GM21723 (cell line): ENCODE measurements at regions not wholly inside any gene's neighbourhood (a gene's known extent, or its start where the extent isn't known, plus 50 kb on each side); places are given as distances from the start of the nearest gene placed in this dataset.
"Not testable (repeated sequence)": the region's sequence is repeated elsewhere in the genome, so short reads cannot be mapped to it uniquely, and the experiment has no call there.

Experiments used
- ATAC-seq: cut with Tn5 transposase; IDR thresholded peaks from one replicate; pipeline ENCODE4 v1.9.1; 2021; ENCODE audit warnings: mild to moderate bottlenecking, moderate library complexity; ENCODE audit not compliant: unreplicated experiment

DNA sequence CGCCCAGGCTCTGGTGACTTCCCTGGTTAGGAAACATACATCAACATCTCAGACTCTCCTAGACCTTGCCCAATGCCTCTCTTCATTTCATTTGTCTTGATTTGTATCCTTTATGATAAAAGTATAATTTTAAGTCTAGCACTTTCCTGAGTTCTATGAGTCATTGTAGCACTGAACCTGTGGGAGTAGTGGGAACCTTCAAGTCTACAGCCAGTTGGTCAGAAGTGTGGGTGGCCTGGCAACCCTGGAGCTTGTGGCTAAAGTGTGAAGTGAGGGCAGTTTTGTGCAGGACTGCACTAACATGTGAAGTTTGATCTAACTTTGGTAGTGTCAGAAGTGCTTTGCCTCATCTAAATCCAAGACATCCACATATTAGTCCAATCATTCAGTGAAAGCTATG lies 259.3 kb upstream of the IGFBP7 start:
- no peak for ATAC-seq

DNA sequence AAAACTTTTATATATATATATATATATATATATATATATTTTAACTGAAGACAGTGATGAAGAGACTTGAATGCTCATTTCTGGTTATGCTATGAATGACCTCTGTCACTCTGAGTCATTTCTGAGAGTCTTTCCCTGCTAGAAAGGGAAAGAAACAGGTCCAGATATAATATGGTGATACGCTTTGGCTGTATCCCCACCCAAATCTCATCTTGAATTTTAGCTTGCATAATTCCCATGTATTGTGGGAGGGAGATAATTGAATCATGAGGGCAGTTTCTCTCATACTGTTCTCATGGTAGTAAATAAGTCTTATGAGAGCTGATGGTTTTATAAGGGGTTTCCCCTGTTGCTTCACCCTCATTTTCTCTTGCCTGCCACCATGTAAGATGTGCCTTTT lies 254.1 kb upstream of the IGFBP7 start:
- no peak for ATAC-seq

DNA sequence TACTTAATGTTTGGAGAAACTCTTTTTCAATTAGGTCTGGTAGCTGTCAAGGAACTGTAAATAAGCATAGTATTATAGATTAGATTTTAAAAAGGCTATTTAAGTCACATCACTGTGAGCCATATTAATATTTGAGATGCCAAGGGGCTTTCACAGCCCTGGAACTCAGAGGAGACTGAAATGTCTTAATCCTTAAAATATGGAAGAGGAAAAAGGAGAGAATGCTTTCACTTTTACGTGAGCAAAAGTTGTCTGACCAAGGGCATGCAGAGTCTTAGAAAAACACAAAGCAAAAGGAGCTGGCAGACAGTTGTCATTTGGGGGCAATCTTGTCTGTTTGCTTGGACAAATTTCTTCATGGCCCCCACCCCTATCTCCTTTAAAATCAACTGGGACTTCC lies 253.2 kb upstream of the IGFBP7 start:
- no peak for ATAC-seq

DNA sequence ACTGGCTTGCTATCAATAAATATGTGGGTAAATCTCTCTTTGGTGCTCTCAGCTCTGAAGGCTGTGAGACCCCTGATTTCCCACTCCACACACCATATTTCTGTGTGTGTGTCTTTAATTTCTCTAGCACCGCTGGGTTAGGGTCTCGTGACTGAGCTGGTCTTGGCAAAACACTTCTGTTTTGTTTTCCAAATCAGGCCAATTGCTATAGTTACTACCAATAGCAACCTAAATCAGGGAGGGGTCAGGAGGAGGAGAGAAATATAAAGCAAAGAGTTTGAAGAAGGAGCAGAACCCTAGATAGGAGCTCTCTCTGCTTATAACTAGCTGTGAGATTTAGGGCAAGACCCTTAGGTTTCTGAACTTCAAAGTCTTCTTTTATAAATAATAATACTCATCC lies 250.5 kb upstream of the IGFBP7 start:
- ATAC-seq = no peak

DNA sequence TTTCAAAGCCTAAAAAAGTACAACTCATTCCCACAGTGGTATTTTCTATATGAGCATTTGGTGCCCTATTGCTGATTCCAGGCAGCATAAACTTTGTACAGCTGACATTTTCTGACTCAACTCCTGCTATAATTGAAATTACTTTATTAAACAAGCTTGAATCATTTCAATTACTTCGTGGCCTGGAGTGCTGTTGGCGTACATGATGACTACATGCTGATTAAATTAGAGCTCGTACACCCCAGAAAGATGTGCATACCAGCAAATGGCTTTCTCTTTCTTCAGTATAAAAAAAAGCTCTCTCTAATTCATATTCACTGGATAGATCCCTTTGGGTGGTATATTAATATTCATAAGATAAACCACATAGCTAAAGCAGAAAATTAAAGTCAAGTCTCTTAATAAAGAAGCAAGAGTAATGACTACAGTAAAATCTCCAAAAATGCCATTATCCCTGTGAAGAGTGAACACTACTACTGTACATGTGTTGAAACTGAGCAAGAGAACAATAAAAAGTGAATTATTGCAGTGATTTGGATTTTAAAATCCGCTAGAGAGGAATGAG lies 245.0 kb upstream of the IGFBP7 start:
- ATAC-seq = no peak

DNA sequence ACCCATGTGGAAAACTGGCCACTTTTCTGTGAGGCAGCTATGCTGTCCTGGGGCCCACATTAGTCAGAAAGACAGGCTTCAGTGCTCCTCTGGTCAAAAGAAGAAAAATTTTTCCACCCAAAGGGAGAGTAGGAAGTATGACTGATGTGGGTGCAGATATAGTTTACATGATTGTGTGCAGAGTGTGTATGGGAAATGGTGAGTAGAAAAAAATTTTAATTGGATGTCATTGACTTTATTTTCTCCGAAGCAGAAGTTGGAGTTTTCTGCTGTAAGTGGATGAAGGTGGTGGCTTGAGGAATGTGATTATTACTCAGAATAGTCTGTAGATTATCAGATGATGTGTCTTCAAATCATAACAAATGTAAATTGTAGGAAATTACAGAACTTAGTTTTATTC lies 241.5 kb upstream of the IGFBP7 start:
- ATAC-seq = no peak

DNA sequence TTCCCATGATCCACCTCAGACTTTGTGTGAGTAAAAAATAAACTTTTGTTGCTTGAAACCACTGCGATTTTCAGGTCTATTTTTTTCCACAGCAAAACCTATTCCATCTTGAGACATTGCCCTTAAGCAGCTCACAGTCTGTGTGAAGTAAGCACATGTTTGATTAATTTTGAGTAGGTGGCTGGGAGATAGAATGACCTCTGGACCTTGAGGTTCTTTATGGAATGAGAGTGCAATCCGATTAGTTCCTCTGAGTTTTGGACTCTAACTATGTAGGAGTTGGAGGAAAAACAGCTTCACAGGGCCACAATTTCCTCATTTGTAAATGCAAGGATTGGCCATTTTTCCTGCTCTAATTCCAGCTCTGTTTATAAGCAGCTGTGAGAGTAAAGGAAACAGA lies 234.1 kb upstream of the IGFBP7 start:
- no peak for ATAC-seq

DNA sequence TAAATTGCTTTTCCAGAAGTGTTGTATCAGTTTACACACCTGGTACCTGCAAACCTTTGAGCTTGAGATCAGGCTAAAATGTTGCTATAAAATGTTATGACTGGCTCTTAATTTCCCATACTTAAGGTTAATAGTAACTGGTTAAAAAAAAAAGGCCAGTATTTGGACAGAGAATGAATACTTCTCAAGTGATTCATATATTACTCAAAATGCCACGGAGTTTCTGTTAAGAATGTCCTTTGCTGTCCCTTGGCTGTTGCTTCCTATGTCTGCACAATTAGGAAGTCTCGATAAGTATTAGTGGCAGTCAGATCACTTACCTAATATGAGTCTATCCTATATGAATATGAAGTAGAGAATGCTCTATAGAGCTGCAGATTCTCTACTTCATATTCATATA lies 232.2 kb upstream of the IGFBP7 start:
- no peak for ATAC-seq

DNA sequence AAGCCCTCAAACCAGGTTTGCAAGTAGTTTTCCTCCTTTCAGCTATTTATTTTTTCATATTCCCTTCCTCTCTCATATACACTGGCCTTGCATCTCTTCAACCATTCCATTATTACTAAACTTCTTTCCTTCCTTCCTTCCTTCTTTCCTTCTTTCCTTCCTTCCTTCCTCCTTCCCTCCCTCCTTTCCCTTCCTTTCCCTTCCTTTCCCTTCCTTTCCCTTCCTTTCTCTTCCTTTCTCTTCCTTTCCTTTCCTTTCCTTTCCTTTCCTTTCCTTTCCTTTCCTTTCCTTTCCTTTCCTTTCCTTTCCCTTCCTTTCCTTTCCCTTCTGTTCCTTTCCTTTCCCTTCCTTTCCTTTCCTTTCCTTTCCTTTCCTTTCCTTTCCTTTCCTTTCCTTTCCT lies 228.7 kb upstream of the IGFBP7 start:
- ATAC-seq = not testable (repeated sequence)

DNA sequence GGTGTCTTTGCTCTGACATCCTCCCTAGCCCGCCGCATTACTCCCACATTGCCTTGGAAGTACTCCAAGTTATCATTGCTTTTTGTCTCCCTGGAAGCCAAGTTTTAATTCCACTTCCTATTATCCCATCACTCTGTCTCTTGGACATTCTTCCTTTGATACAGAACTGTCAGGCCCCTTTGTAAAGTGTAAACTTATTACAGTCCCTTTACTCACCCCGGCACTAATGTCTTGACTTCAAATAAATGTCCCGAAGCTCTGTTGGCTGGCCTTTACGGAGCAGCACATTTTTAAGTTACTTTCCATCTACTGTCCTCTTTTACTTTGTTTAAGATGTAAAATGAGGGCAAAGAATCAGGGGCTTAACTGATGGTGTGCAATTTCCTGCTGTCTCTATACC lies 223.5 kb upstream of the IGFBP7 start:
- no peak for ATAC-seq

DNA sequence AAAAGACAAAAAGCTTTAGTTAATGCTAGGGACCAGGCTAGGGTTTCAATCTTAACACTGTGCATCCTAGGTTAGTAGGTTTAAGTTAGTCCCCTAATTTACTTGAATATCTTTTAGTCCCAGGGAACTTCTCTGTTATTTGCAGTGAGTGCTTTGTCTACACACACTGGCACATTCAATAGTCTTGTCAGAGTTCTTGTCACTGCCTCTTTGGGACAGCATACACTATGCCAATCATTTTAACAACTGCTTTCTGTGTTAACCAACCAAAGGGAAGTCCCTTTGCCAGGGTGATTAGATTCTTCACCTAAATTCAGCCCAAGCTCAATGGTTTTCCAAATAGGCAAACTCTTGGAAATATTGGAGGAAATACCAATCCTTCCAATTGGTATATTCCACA lies 221.8 kb upstream of the IGFBP7 start:
- ATAC-seq = no peak

DNA sequence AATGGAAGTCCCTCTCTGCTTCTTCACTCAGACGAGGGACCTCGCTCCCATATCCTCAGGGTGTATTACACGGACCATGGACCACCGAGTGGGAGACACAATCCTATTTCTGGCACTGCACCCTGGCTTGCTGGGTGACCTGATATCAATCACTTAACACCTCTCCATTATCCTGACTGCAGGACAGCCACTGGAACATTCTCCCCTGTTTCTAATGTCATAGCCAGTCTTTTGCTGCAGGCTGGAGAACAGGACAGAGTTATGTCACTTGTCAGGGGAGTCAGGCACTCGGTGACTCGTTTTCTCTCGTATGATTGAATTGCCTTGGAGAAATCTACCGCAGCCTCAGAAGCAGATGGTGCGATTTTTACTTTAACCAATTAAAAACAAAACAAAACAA lies 219.1 kb upstream of the IGFBP7 start:
- ATAC-seq = no peak

DNA sequence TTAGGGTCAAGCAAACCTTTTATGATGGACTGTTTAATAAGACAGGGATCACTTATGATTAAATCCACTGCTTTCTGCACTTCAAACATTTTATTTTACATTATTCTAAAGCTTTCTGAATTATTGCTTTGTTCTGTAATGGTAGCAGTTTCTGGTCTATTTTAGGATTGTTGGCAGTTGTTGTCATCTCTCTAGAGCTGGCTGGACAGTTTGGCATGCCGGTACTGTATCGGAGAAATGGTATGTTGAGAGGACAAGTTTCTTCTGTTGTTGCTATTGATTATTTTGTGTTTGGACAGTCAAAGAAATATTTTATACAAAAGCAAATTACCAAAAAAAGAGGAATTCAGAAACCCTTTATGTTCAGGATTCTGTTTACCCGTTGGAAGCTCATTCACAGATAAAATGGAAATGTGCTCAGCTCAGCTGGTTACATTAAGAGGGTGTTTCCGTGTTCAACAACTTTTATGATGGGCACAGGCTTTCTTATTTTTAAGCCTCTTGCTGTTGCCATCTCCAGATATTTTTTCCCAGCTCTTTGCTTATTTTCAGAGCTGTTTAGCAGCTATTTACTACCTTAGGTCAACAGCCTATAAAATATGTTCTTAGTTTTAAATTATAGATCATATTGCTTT lies 214.6 kb upstream of the IGFBP7 start:
- no peak for ATAC-seq

DNA sequence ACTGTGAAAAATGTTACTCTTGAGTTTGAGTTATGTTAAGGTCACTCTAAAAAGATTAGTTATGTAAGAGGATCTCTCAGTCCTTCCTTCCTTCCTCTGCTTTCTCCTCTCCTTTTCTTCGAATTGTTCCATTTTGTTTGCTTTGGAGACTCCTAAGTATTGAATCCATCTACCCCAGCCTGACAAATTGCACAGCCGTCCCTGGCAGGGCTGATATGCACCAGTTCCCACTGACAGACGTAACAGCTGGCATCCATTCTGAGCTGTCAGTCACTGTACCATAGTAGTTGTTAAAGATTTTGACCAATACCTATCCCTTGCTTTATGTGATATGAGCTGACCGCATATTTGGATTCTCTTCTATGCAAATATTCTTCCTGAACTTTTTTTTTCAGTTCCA lies 210.7 kb upstream of the IGFBP7 start:
- ATAC-seq = no peak

DNA sequence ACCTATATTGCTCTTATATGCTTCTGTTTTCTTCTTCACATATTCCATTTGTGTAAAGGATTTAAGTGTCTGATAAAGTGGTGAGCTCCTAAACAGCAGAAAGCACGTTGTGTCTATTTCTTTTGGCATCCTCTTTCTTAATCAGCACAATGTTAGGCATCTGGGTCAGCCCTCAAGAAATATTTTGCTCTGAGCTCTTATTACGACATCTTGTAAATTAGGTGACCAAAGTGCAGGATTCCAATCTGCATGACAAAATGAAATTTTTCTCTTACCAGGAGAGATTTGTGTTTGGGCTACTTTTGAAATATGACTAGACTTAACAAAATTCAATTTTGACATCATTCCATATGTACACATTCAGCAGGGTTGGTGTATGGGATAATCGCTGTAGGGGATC lies 210.0 kb upstream of the IGFBP7 start:
- no peak for ATAC-seq

DNA sequence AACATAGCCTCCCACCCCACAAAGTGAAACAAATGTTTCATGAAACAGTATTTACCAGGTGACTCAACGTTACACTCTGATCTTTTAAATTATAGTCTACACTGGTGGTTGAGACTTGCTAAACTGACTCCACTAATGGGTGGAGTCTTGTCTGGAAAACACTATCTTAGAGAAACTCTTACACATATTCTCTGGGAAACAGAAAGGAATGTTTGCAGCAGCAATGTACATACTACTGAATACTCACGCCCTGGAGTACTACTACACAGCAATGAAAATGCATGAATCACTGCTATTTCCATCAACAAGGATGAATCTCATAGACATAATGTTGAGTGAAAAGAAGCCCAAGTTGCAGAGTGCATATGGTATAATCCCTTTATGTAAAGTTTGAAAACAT lies 208.5 kb upstream of the IGFBP7 start:
- ATAC-seq = no peak

DNA sequence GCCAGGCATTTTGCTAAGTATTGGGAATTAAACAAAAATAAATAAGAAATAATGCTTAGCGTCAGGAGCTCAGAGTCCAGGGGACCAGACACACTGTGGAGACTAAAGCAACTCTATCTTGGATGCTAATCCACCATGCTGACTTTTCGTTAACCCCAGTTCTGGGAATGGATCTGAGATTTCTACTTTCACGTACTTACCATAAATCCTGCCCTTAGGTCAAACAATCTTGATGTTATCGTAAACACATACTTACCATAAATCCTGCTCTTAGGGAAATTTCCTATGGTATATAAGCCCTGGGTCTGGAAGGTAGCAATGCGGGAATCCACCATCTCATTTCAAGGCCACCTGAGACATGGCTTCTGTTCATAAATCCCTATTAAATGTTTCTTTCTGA lies 204.5 kb upstream of the IGFBP7 start:
- no peak for ATAC-seq

DNA sequence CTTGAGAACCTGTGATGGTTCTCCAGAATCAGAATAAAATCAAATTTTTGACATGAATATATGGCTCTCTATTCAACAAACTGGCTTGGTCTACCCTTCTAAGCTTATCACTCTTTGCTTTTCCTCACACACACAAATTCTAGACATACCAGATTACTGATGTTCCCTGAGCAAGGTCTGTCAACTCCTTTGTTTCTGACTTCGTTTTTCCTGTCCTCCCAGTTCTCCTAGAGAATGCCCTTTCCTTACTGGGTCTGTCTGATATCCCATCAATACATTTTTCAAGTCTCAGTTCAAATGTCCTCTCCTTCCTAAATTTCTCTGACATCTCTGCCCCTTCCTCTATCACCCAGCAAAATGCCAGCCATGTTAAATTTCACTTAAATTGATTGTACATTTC lies 202.1 kb upstream of the IGFBP7 start:
- ATAC-seq = no peak

DNA sequence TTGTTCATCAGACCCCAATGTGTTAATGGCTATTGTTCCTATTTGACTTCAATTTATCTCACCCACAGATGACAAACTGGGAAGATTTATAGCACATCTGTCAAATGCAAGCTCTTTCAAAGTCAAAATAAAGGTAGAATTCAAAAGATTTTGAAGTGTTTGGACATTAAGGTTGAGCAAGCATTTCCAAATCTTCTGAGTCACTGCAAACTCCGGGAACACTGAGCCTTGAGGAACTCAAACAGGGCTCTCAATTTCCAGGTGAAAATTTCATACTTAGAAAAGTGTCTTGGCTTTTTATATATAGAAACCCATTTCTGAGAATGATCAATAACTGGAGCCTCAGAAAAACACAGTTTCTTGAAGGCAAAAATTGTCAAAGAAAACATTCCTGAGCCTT lies 199.5 kb upstream of the IGFBP7 start:
- no peak for ATAC-seq

DNA sequence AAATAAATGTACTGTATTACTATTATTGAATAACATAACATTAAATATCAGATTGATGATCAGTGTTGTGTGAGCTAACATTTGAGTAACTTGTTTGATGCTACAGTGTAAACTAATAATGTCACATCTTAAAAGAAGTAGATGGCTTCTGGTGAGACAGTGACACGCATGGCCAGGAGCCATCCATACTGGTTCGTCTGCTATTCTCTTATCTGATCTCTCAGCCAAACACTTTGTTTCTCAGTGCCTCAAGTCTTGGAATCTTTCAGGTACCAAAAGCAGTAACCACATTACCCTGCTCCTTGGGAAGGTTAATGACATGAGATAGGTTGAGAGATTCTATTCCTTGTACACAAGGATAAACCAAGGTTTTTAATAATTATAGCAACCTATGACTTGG lies 198.1 kb upstream of the IGFBP7 start:
- no peak for ATAC-seq

DNA sequence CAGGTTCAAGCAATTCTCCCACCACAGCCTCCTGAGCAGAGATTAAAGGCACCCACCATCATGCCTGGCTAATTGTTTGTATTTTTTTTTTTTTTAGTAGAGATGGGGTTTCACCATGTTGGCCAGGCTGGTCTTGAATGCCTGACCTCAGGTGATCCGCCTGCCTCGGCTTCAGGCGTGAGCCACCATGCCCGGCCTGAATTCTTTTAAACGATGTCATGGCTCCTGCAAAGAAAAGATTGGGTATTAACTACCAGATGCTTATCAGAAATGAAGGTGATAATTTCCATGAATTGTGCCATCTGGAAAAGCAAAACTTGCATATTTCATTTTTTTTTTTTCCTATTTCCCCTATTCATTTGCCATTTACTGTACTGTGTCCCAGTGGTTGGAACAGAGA lies 195.7 kb upstream of the IGFBP7 start:
- ATAC-seq = no peak

DNA sequence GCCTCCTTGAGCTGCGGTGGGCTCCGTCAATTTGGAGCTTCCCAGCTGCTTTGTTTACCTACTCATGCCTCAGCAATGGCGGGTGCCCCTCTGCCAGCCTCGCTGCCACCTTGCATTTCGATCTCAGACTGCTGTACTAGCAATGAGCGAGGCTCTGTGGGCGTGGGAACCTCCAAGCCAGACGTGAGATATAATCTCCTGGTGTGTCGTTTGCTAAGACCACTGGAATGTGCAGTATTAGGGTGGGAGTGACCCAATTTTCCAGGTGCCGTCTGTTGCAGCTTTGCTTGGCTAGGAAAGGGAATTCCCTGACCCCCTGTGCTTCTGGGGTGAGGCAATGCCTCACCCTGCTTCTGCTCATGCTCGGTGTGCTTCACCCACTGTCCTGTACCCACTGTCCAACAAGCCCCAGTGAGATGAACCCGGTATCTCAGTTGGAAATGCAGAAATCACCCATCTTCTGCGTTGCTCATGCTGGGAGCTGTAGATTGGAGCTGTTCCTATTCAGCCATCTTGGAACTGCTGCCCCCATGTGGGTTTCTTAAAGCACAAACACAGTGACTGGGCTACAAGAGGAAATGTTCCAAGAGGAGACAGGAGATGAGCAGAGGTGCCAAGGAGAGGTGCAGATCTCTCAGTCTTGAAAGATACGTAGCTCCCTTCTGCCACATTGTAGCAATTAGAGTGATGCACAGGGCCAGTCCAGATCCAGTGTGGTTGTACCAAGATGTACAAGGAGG lies 193.0 kb upstream of the IGFBP7 start:
- no peak for ATAC-seq

DNA sequence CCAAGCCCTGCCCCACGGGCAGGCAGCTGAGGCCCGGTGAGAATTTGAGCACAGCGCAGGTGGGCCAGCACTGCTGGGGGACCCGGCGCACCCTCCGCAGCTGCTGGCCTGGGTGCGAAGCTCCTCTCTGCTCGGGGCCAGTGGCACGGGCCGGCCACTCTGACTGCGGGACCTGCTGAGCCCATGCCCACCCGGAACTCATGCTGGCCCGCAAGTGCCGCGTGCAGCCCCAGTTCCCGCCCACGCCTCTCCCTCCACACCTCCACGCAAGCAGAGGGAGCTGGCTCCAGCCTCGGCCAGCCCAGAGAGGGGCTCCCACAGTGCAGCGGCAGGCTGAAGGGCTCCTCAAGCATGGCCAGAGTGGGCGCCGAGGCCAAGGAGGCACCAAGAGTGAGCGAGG lies 190.1 kb upstream of the IGFBP7 start:
- not testable (repeated sequence) for ATAC-seq
